Retinal pigment epithelial cell (primary cell): ENCODE measurements at regions not wholly inside any gene's neighbourhood (a gene's known extent, or its start where the extent isn't known, plus 50 kb on each side); places are given as distances from the start of the nearest gene placed in this dataset.

Experiments used
- DNase-seq: peaks from one replicate; pipeline ENCODE4 v3.0.0-alpha.2; 2010; ENCODE audit warnings: low read depth
- H3K4me3 ChIP-seq: 2 replicates; pipeline ENCODE4 v1.5.1; 2011; ENCODE audit warnings: mild to moderate bottlenecking, low read length, control low read depth, moderate library complexity
- CTCF ChIP-seq: conservative IDR thresholded peaks from 2 replicates; pipeline ENCODE4 v1.5.1; 2011; ENCODE audit warnings: low read depth, low read length, control low read depth, inconsistent platforms

- no peak for DNase-seq
- H3K4me3 ChIP-seq: no peak overlapping the region
- no peak for TF ChIP-seq CTCF
Observed at GRCh38 chr6:103085801-103086200, 1692.3 kb downstream of the GRIK2 start.

GRCh38 chr6:103081876-103082630 lies 1688.5 kb downstream of the GRIK2 start:
- no peak for DNase-seq
- no peak for TF ChIP-seq CTCF
- H3K4me3 ChIP-seq: no peak overlapping the region

GRCh38 chr6:103081126-103081525 lies 1687.6 kb downstream of the GRIK2 start:
- no peak overlapping the region for H3K4me3 ChIP-seq
- no peak for DNase-seq
- no peak for TF ChIP-seq CTCF

GRCh38 chr6:103080497-103080896 lies 1687.0 kb downstream of the GRIK2 start:
- no peak for TF ChIP-seq CTCF
- H3K4me3 ChIP-seq: no peak overlapping the region
- DNase-seq: no peak

- no peak for DNase-seq
- no peak for TF ChIP-seq CTCF
- H3K4me3 ChIP-seq: no peak overlapping the region
Observed at GRCh38 chr6:103079867-103080266, 1686.4 kb downstream of the GRIK2 start.

- TF ChIP-seq CTCF: no peak
- DNase-seq: no peak
- no peak overlapping the region for H3K4me3 ChIP-seq
Observed at GRCh38 chr6:103062136-103062535, 1668.6 kb downstream of the GRIK2 start.

GRCh38 chr6:103047567-103047966 lies 1654.1 kb downstream of the GRIK2 start:
- no peak overlapping the region for H3K4me3 ChIP-seq
- DNase-seq: no peak
- no peak for TF ChIP-seq CTCF
